AG04450 (cell line): ENCODE measurements at regions not wholly inside any gene's neighbourhood (a gene's known extent, or its start where the extent isn't known, plus 50 kb on each side); places are given as distances from the start of the nearest gene placed in this dataset.
A peak's percentile ranks its signal among the peaks of the same experiment; 100 is the strongest.

Experiments used
- CTCF ChIA-PET: fragments of 300-600, 350-600 bp; formaldehyde crosslinking; extraction: SDS; loops from one replicate; lab custom pipeline; 2022; ENCODE audit warnings: antibody characterized with exemption, inconsistent platforms; lab: Charles Lee
- POLR2A ChIA-PET: fragments of 350-600 bp; formaldehyde crosslinking; extraction: SDS; loops from one replicate; lab custom pipeline; 2021; ENCODE audit warnings: antibody characterized with exemption, inconsistent platforms; lab: Yijun Ruan, JAX
- DNase-seq: peaks from one replicate; pipeline ENCODE4 v3.0.0-alpha.2; 2011; ENCODE audit warnings: low read depth, low spot score
- H3K27ac ChIP-seq: one replicate; pipeline ENCODE4 v1.5.1; 2012; ENCODE audit warnings: low read depth, low read length, control low read depth
- H3K27me3 ChIP-seq: one replicate; pipeline ENCODE4 v1.6.0; 2012; ENCODE audit warnings: low read length; ENCODE audit not compliant: control insufficient read depth, insufficient read depth
- H3K4me3 ChIP-seq: 2 replicates; pipeline ENCODE4 v1.5.1; 2011; ENCODE audit warnings: mild to moderate bottlenecking, low read depth, low read length, control low read depth
- H3K9me3 ChIP-seq: 2 replicates; pipeline ENCODE4 v1.5.1; 2012; ENCODE audit warnings: low read length; ENCODE audit not compliant: control insufficient read depth, insufficient read depth
- TF ChIP-seq, protein P1 (sequence below): IDR thresholded peaks from 2 replicates; pipeline ENCODE4 v1.5.1; 2011; ENCODE audit warnings: low read depth, low read length, control low read depth, inconsistent platforms

DNA sequence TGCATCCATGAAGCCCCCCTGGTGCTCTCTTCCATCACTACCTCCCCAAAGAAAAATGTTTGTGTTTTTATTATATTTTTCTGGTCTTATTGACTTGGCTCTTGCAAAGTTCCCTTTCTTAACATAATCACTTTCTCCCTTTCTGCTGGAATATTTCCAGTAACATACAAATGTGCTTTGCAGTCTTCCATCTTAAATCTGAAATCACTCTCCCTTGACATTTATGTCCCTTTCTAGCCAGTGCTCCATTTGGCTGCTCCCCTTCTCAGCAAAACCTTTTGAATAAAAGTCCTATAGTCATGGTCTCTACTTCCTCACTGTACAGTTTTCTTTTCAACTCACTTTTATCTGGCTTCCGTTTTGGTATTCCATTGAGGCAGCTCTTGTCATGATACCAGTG lies 118.8 kb downstream of the SNAPC1 start:
- no peak overlapping the region for H3K27ac ChIP-seq
- TF ChIP-seq, protein P1, sequence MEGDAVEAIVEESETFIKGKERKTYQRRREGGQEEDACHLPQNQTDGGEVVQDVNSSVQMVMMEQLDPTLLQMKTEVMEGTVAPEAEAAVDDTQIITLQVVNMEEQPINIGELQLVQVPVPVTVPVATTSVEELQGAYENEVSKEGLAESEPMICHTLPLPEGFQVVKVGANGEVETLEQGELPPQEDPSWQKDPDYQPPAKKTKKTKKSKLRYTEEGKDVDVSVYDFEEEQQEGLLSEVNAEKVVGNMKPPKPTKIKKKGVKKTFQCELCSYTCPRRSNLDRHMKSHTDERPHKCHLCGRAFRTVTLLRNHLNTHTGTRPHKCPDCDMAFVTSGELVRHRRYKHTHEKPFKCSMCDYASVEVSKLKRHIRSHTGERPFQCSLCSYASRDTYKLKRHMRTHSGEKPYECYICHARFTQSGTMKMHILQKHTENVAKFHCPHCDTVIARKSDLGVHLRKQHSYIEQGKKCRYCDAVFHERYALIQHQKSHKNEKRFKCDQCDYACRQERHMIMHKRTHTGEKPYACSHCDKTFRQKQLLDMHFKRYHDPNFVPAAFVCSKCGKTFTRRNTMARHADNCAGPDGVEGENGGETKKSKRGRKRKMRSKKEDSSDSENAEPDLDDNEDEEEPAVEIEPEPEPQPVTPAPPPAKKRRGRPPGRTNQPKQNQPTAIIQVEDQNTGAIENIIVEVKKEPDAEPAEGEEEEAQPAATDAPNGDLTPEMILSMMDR: no peak
- no peaks in the 10 kb centered on the region for H3K9me3 ChIP-seq
- ChIA-PET CTCF (no interaction called here), POLR2A (no interaction called here)
- no peak overlapping the region for H3K4me3 ChIP-seq
- H3K27me3 ChIP-seq: peaks cover 13% of the 10 kb centered on the region
- DNase-seq: no peak

DNA sequence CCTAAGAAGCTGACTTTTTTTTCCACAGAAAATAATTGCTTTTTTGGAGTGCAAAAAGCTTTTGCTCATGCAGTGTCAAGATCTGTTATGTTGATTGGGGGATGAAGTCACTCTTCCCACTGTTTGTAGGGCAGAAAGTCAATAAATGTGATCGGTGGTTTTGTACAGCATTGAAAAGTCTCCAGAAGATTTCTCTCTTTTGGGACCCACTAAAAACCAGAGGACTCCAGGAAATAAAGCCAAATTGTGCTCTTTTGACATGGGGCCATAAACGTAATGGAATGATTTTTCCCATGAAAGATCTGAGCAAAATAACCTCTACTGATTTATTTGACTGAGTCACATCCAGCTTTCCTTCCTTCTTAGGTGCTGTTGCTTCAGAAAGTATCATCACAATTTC lies 122.5 kb downstream of the SNAPC1 start:
- H3K27me3 ChIP-seq: no peaks in the 10 kb centered on the region
- no peak overlapping the region for H3K4me3 ChIP-seq
- DNase-seq: no peak
- no peak overlapping the region for H3K27ac ChIP-seq
- H3K9me3 ChIP-seq: no peaks in the 10 kb centered on the region
- CTCF ChIA-PET: interaction anchor here (0.5 to 1.0 kb wide), 5 partner anchors 9 to 242 kb away, joined by 3 to 4 read pairs (median 3); no protein-coding TSS in a partner anchor
- POLR2A ChIA-PET: no interaction called here
- TF ChIP-seq, protein P1: no peak

DNA sequence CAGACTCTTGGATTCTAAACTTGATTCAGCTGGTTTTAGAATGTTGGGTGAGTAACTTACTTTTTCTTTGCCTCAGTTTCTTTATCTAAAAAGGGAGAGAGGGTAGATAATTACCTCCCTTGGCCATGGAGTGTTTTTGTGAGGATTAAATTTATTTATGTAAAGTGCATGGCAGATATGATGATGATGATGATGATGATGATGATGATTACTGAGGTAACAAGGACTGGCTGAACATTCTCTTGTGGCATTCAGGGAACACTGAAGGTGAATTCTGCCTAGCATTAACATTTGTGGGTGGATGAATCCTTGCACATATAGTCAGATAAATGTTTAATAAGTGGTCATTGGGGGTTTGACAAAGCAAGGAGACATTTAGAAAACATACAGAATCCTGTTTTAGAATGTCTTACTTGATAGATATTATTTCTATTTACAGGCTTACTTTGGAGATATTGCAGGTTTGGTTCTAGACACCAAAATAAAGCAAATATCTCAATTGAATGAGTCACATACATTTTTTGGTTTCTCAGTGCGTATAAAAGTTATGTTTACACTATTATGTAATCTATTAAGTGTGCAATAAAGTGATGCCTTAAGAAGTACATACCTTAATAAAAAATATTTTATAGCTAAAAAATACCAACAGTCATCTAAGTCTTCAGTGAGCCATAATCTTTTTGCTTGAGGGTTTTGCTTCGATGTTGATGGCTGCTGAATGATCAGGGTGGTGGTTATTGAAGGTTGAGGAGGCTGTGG lies 123.2 kb downstream of the SNAPC1 start:
- POLR2A ChIA-PET: no interaction called here
- CTCF ChIA-PET: interaction anchor here (1.0 kb wide), 1 partner anchor 241 kb away, joined by 3 read pairs; no protein-coding TSS in a partner anchor
- Histone ChIP-seq H3K27ac (no peak overlapping the region), H3K4me3 (no peak overlapping the region), H3K27me3 (no peaks in the 10 kb centered on the region), H3K9me3 (no peaks in the 10 kb centered on the region)
- TF ChIP-seq, protein P1: no peak
- no peak for DNase-seq

DNA sequence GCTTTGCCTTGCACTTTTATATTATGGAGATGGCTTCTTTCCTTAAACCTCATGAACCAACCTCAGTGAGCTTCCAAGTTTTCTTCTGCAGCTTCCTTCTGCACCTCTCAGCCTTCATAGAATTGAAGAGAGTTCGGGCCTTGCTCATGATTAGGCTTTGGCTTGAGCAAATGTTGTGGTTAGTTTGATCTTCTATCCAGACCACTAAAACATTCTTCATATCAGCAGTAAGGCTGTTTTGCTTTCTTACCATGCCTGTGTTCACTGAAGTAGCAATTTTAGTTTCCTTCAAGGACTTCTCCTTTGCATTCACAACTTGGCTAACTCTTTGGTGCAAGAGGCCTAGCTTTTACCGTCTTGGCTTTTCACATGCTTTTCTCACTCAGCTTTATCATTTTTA lies 125.4 kb downstream of the SNAPC1 start:
- ChIA-PET POLR2A (no interaction called here), CTCF (interaction anchor here (2.0 kb wide), 1 partner anchor 239 kb away, joined by 9 read pairs; no protein-coding TSS in a partner anchor)
- H3K9me3 ChIP-seq: no peaks in the 10 kb centered on the region
- H3K4me3 ChIP-seq: no peak overlapping the region
- no peak overlapping the region for H3K27ac ChIP-seq
- TF ChIP-seq, protein P1: no peak
- H3K27me3 ChIP-seq: peaks cover 2% of the 10 kb centered on the region
- no peak for DNase-seq

DNA sequence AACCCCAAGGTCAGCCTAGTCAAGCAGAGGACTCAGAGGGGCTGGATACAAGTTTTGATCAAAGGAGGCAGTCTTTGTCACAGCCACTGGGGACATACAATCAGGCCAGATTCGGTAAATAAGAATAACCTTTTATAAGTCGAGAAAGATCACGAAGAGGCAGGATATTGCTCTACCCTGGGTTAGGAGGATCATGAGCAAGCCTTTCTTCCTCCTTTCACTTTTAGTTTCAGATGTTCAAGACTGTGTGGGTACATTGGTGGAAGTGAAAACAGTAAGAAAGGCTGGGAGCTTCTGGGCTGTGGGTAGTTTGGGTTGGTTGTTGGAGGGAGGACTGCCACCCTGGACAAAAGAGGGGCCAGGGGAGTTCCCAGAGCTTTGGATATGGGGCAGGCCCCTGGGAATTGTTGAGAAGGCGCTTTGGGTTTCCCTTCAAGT lies 127.7 kb downstream of the SNAPC1 start:
- POLR2A ChIA-PET: no interaction called here
- H3K4me3 ChIP-seq: no peak overlapping the region
- TF ChIP-seq, protein P1: 0 out of 2 replicates have a peak, but pooled peaks have one; percentile 4
- no peaks in the 10 kb centered on the region for H3K9me3 ChIP-seq
- no peak for DNase-seq
- H3K27me3 ChIP-seq: peaks cover 2% of the 10 kb centered on the region
- H3K27ac ChIP-seq: no peak overlapping the region
- CTCF ChIA-PET: interaction anchor here (1.8 kb wide), 1 partner anchor 238 kb away, joined by 7 read pairs; no protein-coding TSS in a partner anchor
